Activated CD4-positive, alpha-beta T cell treated with anti-CD3 and anti-CD28 coated beads, Interleukin-2, amount 10 ng/mL, durations not matched to agents 7 days and 5 days (primary cell): ENCODE measurements at regions not wholly inside any gene's neighbourhood (a gene's known extent, or its start where the extent isn't known, plus 50 kb on each side); places are given as distances from the start of the nearest gene placed in this dataset.

Experiments
- CTCF ChIA-PET: fragments of 350-600 bp; sonication (Branson Sonifier 250); formaldehyde crosslinking; loops from one replicate; lab custom pipeline; 2021; ENCODE audit warnings: antibody characterized with exemption; lab: Charles Lee
- POLR2A ChIA-PET: fragments of 350-600 bp; sonication (Branson Sonifier 250); formaldehyde crosslinking; loops from one replicate; lab custom pipeline; 2021; ENCODE audit warnings: antibody characterized with exemption; lab: Charles Lee
- DNase-seq: peaks from one replicate; pipeline ENCODE4 v3.0.0-alpha.2; 2020
- H3K27ac Mint-ChIP-seq: one replicate; pipeline ENCODE4 v1.8.0; 2021; ENCODE audit warnings: mild to moderate bottlenecking, moderate library complexity, mixed read lengths
- H3K27me3 Mint-ChIP-seq: one replicate; pipeline ENCODE4 v1.8.0; 2021; ENCODE audit warnings: mixed read lengths
- H3K36me3 Mint-ChIP-seq: one replicate; pipeline ENCODE4 v1.8.0; 2021; ENCODE audit warnings: low read depth, mixed read lengths
- H3K4me1 Mint-ChIP-seq: one replicate; pipeline ENCODE4 v1.8.0; 2021; ENCODE audit warnings: mixed read lengths
- H3K4me3 Mint-ChIP-seq: one replicate; pipeline ENCODE4 v1.8.0; 2021; ENCODE audit warnings: mild to moderate bottlenecking, moderate library complexity, mixed read lengths
- H3K9me3 Mint-ChIP-seq: one replicate; pipeline ENCODE4 v1.8.0; 2021; ENCODE audit warnings: mixed read lengths

- peaks cover 35% of the 10 kb centered on the region for H3K27me3 Mint-ChIP-seq
- H3K4me1 Mint-ChIP-seq: peaks cover 3% of the 10 kb centered on the region
- H3K9me3 Mint-ChIP-seq: no peaks in the 10 kb centered on the region
- no peaks in the 10 kb centered on the region for H3K36me3 Mint-ChIP-seq
- POLR2A ChIA-PET: no interaction called here
- no peak for DNase-seq
- CTCF ChIA-PET: interaction anchor here (0.6 to 1.6 kb wide), 2 partner anchors 10 to 19 kb away, joined by 4 to 5 read pairs; no protein-coding TSS in a partner anchor
- H3K4me3 Mint-ChIP-seq: no peak overlapping the region
- H3K27ac Mint-ChIP-seq: no peak overlapping the region
Observed at GRCh38 chr3:124627501-124627908, 102.7 kb upstream of the UMPS start.

GRCh38 chr3:124628863-124629262 lies 101.4 kb upstream of the UMPS start:
- no peaks in the 10 kb centered on the region for H3K9me3 Mint-ChIP-seq
- H3K27me3 Mint-ChIP-seq: peaks cover 43% of the 10 kb centered on the region
- H3K36me3 Mint-ChIP-seq: no peaks in the 10 kb centered on the region
- no peak overlapping the region for H3K4me3 Mint-ChIP-seq
- no peak for DNase-seq
- POLR2A ChIA-PET: no interaction called here
- CTCF ChIA-PET: no interaction called here
- H3K4me1 Mint-ChIP-seq: peaks cover 4% of the 10 kb centered on the region
- no peak overlapping the region for H3K27ac Mint-ChIP-seq

- CTCF ChIA-PET: no interaction called here
- Mint-ChIP-seq H3K9me3 (no peaks in the 10 kb centered on the region), H3K36me3 (peaks cover under 1% of the 10 kb centered on the region), H3K4me1 (peaks cover 7% of the 10 kb centered on the region), H3K4me3 (no peak overlapping the region), H3K27me3 (peaks cover 46% of the 10 kb centered on the region), H3K27ac (no peak overlapping the region)
- no peak for DNase-seq
- POLR2A ChIA-PET: no interaction called here
Observed at GRCh38 chr3:124629497-124629896, 100.8 kb upstream of the UMPS start.

- no peak for DNase-seq
- POLR2A ChIA-PET: no interaction called here
- H3K4me3 Mint-ChIP-seq: no peak overlapping the region
- peaks cover 50% of the 10 kb centered on the region for H3K27me3 Mint-ChIP-seq
- no peaks in the 10 kb centered on the region for H3K9me3 Mint-ChIP-seq
- CTCF ChIA-PET: no interaction called here
- no peak overlapping the region for H3K27ac Mint-ChIP-seq
- H3K36me3 Mint-ChIP-seq: peaks cover 4% of the 10 kb centered on the region
- peaks cover 21% of the 10 kb centered on the region for H3K4me1 Mint-ChIP-seq
Observed at GRCh38 chr3:124630960-124631359, 99.3 kb upstream of the UMPS start.

- peaks cover 55% of the 10 kb centered on the region for H3K27me3 Mint-ChIP-seq
- H3K9me3 Mint-ChIP-seq: no peaks in the 10 kb centered on the region
- H3K4me3 Mint-ChIP-seq: no peak overlapping the region
- POLR2A ChIA-PET: no interaction called here
- H3K27ac Mint-ChIP-seq: no peak overlapping the region
- peaks cover 29% of the 10 kb centered on the region for H3K4me1 Mint-ChIP-seq
- DNase-seq: no peak
- H3K36me3 Mint-ChIP-seq: peaks cover 4% of the 10 kb centered on the region
- CTCF ChIA-PET: no interaction called here
Observed at GRCh38 chr3:124631727-124632126, 98.5 kb upstream of the UMPS start.

- no peak overlapping the region for H3K27ac Mint-ChIP-seq
- H3K27me3 Mint-ChIP-seq: peaks cover 60% of the 10 kb centered on the region
- H3K4me3 Mint-ChIP-seq: no peak overlapping the region
- peaks cover 36% of the 10 kb centered on the region for H3K4me1 Mint-ChIP-seq
- CTCF ChIA-PET: no interaction called here
- H3K9me3 Mint-ChIP-seq: no peaks in the 10 kb centered on the region
- POLR2A ChIA-PET: interaction anchor here (0.6 kb wide), 1 partner anchor 64 kb away, joined by 3 read pairs; no protein-coding TSS in a partner anchor
- DNase-seq: no peak
- peaks cover 4% of the 10 kb centered on the region for H3K36me3 Mint-ChIP-seq
Observed at GRCh38 chr3:124632566-124633140, 97.6 kb upstream of the UMPS start.

GRCh38 chr3:124633524-124633923 lies 96.7 kb upstream of the UMPS start:
- Mint-ChIP-seq H3K9me3 (no peaks in the 10 kb centered on the region), H3K4me3 (no peak overlapping the region), H3K36me3 (peaks cover 4% of the 10 kb centered on the region), H3K4me1 (peaks cover 40% of the 10 kb centered on the region), H3K27me3 (peaks cover 61% of the 10 kb centered on the region), H3K27ac (no peak overlapping the region)
- POLR2A ChIA-PET: no interaction called here
- no peak for DNase-seq
- CTCF ChIA-PET: no interaction called here

- Mint-ChIP-seq H3K27me3 (peaks cover 58% of the 10 kb centered on the region), H3K9me3 (peaks cover 3% of the 10 kb centered on the region), H3K4me3 (no peak overlapping the region), H3K4me1 (peaks cover 49% of the 10 kb centered on the region), H3K27ac (no peak overlapping the region), H3K36me3 (peaks cover 4% of the 10 kb centered on the region)
- ChIA-PET CTCF (interaction anchor here (1.2 kb wide), 1 partner anchor 11 kb away, joined by 3 read pairs; no protein-coding TSS in a partner anchor), POLR2A (no interaction called here)
- no peak for DNase-seq
Observed at GRCh38 chr3:124634210-124635168, 95.8 kb upstream of the UMPS start.

- CTCF ChIA-PET: interaction anchor here (0.6 to 1.4 kb wide), 4 partner anchors 12 to 85 kb away, joined by 3 read pairs; no protein-coding TSS in a partner anchor
- POLR2A ChIA-PET: no interaction called here
- H3K9me3 Mint-ChIP-seq: peaks cover 3% of the 10 kb centered on the region
- peaks cover 56% of the 10 kb centered on the region for H3K4me1 Mint-ChIP-seq
- DNase-seq: no peak
- peak overlapping the region; percentile 28 for H3K27ac Mint-ChIP-seq
- H3K27me3 Mint-ChIP-seq: peaks cover 54% of the 10 kb centered on the region
- H3K36me3 Mint-ChIP-seq: peaks cover 4% of the 10 kb centered on the region
- H3K4me3 Mint-ChIP-seq: no peak overlapping the region
Observed at GRCh38 chr3:124635169-124635539, 95.1 kb upstream of the UMPS start.

GRCh38 chr3:124636101-124636862 lies 94.0 kb upstream of the UMPS start:
- DNase-seq: peak; percentile 12
- H3K27ac Mint-ChIP-seq: no peak overlapping the region
- peaks cover 3% of the 10 kb centered on the region for H3K9me3 Mint-ChIP-seq
- POLR2A ChIA-PET: no interaction called here
- peaks cover 56% of the 10 kb centered on the region for H3K27me3 Mint-ChIP-seq
- peaks cover 67% of the 10 kb centered on the region for H3K4me1 Mint-ChIP-seq
- peaks cover 4% of the 10 kb centered on the region for H3K36me3 Mint-ChIP-seq
- CTCF ChIA-PET: interaction anchor here (0.6 to 1.4 kb wide), 4 partner anchors 12 to 934 kb away, joined by 3 to 5 read pairs (median 3); no protein-coding TSS in a partner anchor
- no peak overlapping the region for H3K4me3 Mint-ChIP-seq

- no peak for DNase-seq
- CTCF ChIA-PET: no interaction called here
- Mint-ChIP-seq H3K36me3 (peaks cover 4% of the 10 kb centered on the region), H3K9me3 (peaks cover 3% of the 10 kb centered on the region), H3K27ac (no peak overlapping the region), H3K4me3 (no peak overlapping the region), H3K27me3 (peaks cover 59% of the 10 kb centered on the region), H3K4me1 (peaks cover 69% of the 10 kb centered on the region)
- POLR2A ChIA-PET: no interaction called here
Observed at GRCh38 chr3:124636863-124637296, 93.4 kb upstream of the UMPS start.

GRCh38 chr3:124639406-124640237 lies 90.6 kb upstream of the UMPS start:
- peaks cover 54% of the 10 kb centered on the region for H3K27me3 Mint-ChIP-seq
- CTCF ChIA-PET: interaction anchor here (1.1 kb wide), 1 partner anchor 31 kb away, joined by 3 read pairs; no protein-coding TSS in a partner anchor

More at GRCh38 chr3:124639406-124640237, 90.6 kb upstream of the UMPS start:
- POLR2A ChIA-PET: no interaction called here
- DNase-seq: peak; percentile 32
- Mint-ChIP-seq H3K36me3 (peaks cover 3% of the 10 kb centered on the region), H3K27ac (peak overlapping the region; percentile 34), H3K4me3 (peak overlapping the region; percentile 31), H3K4me1 (peaks cover 61% of the 10 kb centered on the region), H3K9me3 (peaks cover 3% of the 10 kb centered on the region)
